MCF 10A (cell line): ENCODE measurements at regions not wholly inside any gene's neighbourhood (a gene's known extent, or its start where the extent isn't known, plus 50 kb on each side); places are given as distances from the start of the nearest gene placed in this dataset.
A peak's percentile ranks its signal among the peaks of the same experiment; 100 is the strongest.

ENCODE experiments used
- BruUV-seq: library from RNA; stranded (reverse); fragments of 400-500 nt; replicated peaks from 2 replicates; lab custom pipeline; 2021; lab: Mats Ljungman, UMichigan
- CTCF ChIA-PET: fragments of 300-600 bp; sonication (Branson Sonifier 250); formaldehyde crosslinking; extraction: SDS; loops from one replicate; lab custom pipeline; 2021; ENCODE audit warnings: antibody characterized with exemption, inconsistent platforms; lab: Yijun Ruan, JAX
- POLR2A ChIA-PET: fragments of 300-600, 350-650 bp; sonication (Branson Sonifier 250); formaldehyde crosslinking; extraction: SDS; loops from one replicate; lab custom pipeline; 2020; ENCODE audit warnings: antibody characterized with exemption, inconsistent platforms; lab: Yijun Ruan, JAX
- DNase-seq: peaks from one replicate; pipeline ENCODE4 v3.0.0-alpha.2; 2018; ENCODE audit not compliant: unreplicated experiment
- H3K27ac Mint-ChIP-seq: one replicate; pipeline ENCODE4 v1.8.0; 2022; ENCODE audit warnings: mild to moderate bottlenecking, low read depth, mixed read lengths; ENCODE audit not compliant: unreplicated experiment
- H3K27me3 Mint-ChIP-seq: one replicate; pipeline ENCODE4 v1.8.0; 2022; ENCODE audit warnings: mixed read lengths; ENCODE audit not compliant: insufficient read depth, unreplicated experiment
- H3K36me3 Mint-ChIP-seq: one replicate; pipeline ENCODE4 v1.8.0; 2022; ENCODE audit warnings: mild to moderate bottlenecking, moderate library complexity, mixed read lengths; ENCODE audit not compliant: insufficient read depth, unreplicated experiment
- H3K4me1 Mint-ChIP-seq: one replicate; pipeline ENCODE4 v1.8.0; 2022; ENCODE audit warnings: mixed read lengths; ENCODE audit not compliant: insufficient read depth, unreplicated experiment
- H3K4me3 Mint-ChIP-seq: one replicate; pipeline ENCODE4 v1.8.0; 2022; ENCODE audit warnings: mild to moderate bottlenecking, moderate library complexity, mixed read lengths; ENCODE audit not compliant: unreplicated experiment
- H3K9me3 Mint-ChIP-seq: one replicate; pipeline ENCODE4 v1.8.0; 2022; ENCODE audit warnings: mixed read lengths; ENCODE audit not compliant: unreplicated experiment
- intact Hi-C: fragments of 100-400 bp; cut with micrococcal nuclease; formaldehyde crosslinking; loops from 2 replicates; pipeline ENCODE4 v1.14.1; 2022
- TF ChIP-seq, protein P1 (sequence below): fragments of 200-600 bp; IDR thresholded peaks from one replicate; pipeline ENCODE4 v1.8.0; 2022; ENCODE audit warnings: antibody characterized with exemption, mild to moderate bottlenecking; ENCODE audit not compliant: unreplicated experiment

GRCh38 chr17:63191610-63192009, 225.6 kb downstream of the TANC2 start:
- TF ChIP-seq, protein P1, sequence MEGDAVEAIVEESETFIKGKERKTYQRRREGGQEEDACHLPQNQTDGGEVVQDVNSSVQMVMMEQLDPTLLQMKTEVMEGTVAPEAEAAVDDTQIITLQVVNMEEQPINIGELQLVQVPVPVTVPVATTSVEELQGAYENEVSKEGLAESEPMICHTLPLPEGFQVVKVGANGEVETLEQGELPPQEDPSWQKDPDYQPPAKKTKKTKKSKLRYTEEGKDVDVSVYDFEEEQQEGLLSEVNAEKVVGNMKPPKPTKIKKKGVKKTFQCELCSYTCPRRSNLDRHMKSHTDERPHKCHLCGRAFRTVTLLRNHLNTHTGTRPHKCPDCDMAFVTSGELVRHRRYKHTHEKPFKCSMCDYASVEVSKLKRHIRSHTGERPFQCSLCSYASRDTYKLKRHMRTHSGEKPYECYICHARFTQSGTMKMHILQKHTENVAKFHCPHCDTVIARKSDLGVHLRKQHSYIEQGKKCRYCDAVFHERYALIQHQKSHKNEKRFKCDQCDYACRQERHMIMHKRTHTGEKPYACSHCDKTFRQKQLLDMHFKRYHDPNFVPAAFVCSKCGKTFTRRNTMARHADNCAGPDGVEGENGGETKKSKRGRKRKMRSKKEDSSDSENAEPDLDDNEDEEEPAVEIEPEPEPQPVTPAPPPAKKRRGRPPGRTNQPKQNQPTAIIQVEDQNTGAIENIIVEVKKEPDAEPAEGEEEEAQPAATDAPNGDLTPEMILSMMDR: no peak
- H3K27ac Mint-ChIP-seq: no peak overlapping the region
- POLR2A ChIA-PET: no interaction called here
- no peak overlapping the region for H3K4me3 Mint-ChIP-seq
- no peaks in the 10 kb centered on the region for H3K27me3 Mint-ChIP-seq
- H3K9me3 Mint-ChIP-seq: no peaks in the 10 kb centered on the region
- DNase-seq: no peak
- BruUV-seq: no TSS peak
- peaks cover 15% of the 10 kb centered on the region for H3K36me3 Mint-ChIP-seq
- CTCF ChIA-PET: no interaction called here
- intact Hi-C loops: no loop called here
- H3K4me1 Mint-ChIP-seq: peaks cover 12% of the 10 kb centered on the region

- Mint-ChIP-seq H3K27me3 (no peaks in the 10 kb centered on the region), H3K27ac (no peak overlapping the region), H3K9me3 (no peaks in the 10 kb centered on the region), H3K4me1 (peaks cover 9% of the 10 kb centered on the region), H3K36me3 (peaks cover 15% of the 10 kb centered on the region), H3K4me3 (no peak overlapping the region)
- ChIA-PET CTCF (no interaction called here), POLR2A (interaction anchor here (0.6 kb wide), 1 partner anchor 94 kb away, joined by 3 read pairs; no protein-coding TSS in a partner anchor)
- intact Hi-C loops: no loop called here
- DNase-seq: no peak
- no TSS peak for BruUV-seq
- TF ChIP-seq, protein P1: no peak
Measured at GRCh38 chr17:63193827-63194226, 227.8 kb downstream of the TANC2 start.

DNA sequence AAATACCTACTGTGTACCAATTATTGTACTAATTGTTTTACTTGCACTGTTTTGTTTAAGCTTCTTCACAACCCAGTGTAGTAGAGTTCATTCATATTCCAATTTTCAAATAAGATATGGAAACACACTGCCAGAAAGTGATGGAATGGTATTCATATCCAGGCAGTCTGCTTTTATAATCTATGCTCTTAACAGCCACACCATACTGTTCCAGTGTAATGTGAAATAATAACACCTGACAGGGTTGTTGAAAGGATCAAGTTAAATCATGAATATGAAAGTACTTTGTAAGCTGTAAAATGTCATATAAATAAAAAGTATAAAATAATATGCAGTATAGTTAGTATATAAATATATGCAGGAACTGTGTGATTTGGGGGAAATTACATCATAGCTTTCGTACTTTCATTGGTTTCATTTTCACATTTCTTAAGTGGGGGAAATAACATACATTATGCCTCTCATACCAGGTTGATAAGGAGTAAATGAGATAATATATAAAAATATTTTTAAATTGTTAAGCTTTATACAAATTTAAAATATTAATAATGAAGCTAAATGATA, 230.8 kb downstream of the TANC2 start:
- intact Hi-C loops: no loop called here
- H3K9me3 Mint-ChIP-seq: no peaks in the 10 kb centered on the region
- BruUV-seq: no TSS peak

DNA sequence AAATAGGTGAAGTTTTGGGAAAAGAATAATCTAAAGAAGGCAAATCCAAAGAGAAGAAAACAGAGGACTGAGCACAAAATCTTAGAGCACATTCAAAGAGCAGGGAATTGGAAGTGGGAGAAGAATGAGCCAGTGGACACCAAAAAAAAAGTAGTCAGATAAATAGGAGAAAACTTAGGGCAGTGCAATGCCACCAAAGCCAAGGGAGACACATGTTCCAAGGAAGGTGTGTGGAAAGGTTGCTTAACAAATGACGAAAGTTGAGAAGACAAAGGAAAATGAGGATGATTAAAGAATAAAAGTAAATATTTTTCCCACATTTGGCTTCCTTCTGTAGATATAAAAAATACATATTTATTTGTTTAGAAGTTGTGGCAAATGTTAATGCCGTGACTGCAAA, 237.6 kb downstream of the TANC2 start:
- no peak for DNase-seq
- Mint-ChIP-seq H3K36me3 (peaks cover 17% of the 10 kb centered on the region), H3K4me3 (no peak overlapping the region), H3K4me1 (no peaks in the 10 kb centered on the region), H3K27ac (no peak overlapping the region), H3K9me3 (peaks cover 9% of the 10 kb centered on the region), H3K27me3 (no peaks in the 10 kb centered on the region)
- BruUV-seq: TSS peak; percentile 8
- TF ChIP-seq, protein P1: no peak
- intact Hi-C loops: no loop called here
- ChIA-PET CTCF (no interaction called here), POLR2A (no interaction called here)

More for the DNA sequence above, 230.8 kb downstream of the TANC2 start:
- CTCF ChIA-PET: interaction anchor here (0.6 to 0.8 kb wide), 3 partner anchors 9 to 791 kb away, joined by 3 to 5 read pairs (median 4); no protein-coding TSS in a partner anchor
- Mint-ChIP-seq H3K27ac (no peak overlapping the region), H3K4me3 (no peak overlapping the region), H3K36me3 (peaks cover 19% of the 10 kb centered on the region), H3K4me1 (no peaks in the 10 kb centered on the region), H3K27me3 (no peaks in the 10 kb centered on the region)
- TF ChIP-seq, protein P1: no peak
- DNase-seq: no peak
- POLR2A ChIA-PET: no interaction called here
